ENCODE measurements at regions not wholly inside any gene's neighbourhood (a gene's known extent, or its start where the extent isn't known, plus 50 kb on each side); places are given as distances from the start of the nearest gene placed in this dataset.

GRCh38 chr1:213914392-213914791, 73.4 kb upstream of the PROX1 start:
- no peak overlapping the region for H3K4me3 ChIP-seq (ENCODE audit: low read depth, low read length)
- no peak for DNase-seq (ENCODE audit: low read depth)
- TF ChIP-seq CTCF (IDR thresholded peaks at IDR 0.05; ENCODE audit: insufficient read depth, low read depth, low read length, missing control alignments): no peak

- no peak overlapping the region for H3K4me3 ChIP-seq (ENCODE audit: low read depth, low read length)
- no peak for DNase-seq (ENCODE audit: low read depth)
- no peak for TF ChIP-seq CTCF (IDR thresholded peaks at IDR 0.05; ENCODE audit: insufficient read depth, low read depth, low read length, missing control alignments)
These were observed 66.5 kb upstream of the PROX1 start for GRCh38 chr1:213921311-213921710.

- DNase-seq (ENCODE audit: low read depth): no peak
- H3K4me3 ChIP-seq (ENCODE audit: low read depth, low read length): no peak overlapping the region
- no peak for TF ChIP-seq CTCF (IDR thresholded peaks at IDR 0.05; ENCODE audit: insufficient read depth, low read depth, low read length, missing control alignments)
These were observed 66.1 kb upstream of the PROX1 start for GRCh38 chr1:213921712-213922111.

GRCh38 chr1:213925531-213926182, 62.1 kb upstream of the PROX1 start:
- no peak for DNase-seq (ENCODE audit: low read depth)
- no peak overlapping the region for H3K4me3 ChIP-seq (ENCODE audit: low read depth, low read length)
- TF ChIP-seq CTCF (IDR thresholded peaks at IDR 0.05; ENCODE audit: insufficient read depth, low read depth, low read length, missing control alignments): no peak

GRCh38 chr1:213927846-213928245, 59.9 kb upstream of the PROX1 start:
- H3K4me3 ChIP-seq (ENCODE audit: low read depth, low read length): no peak overlapping the region
- DNase-seq (ENCODE audit: low read depth): no peak
- TF ChIP-seq CTCF (IDR thresholded peaks at IDR 0.05; ENCODE audit: insufficient read depth, low read depth, low read length, missing control alignments): no peak

- no peak for DNase-seq (ENCODE audit: low read depth)
- TF ChIP-seq CTCF (IDR thresholded peaks at IDR 0.05; ENCODE audit: insufficient read depth, low read depth, low read length, missing control alignments): no peak
- H3K4me3 ChIP-seq (ENCODE audit: low read depth, low read length): no peak overlapping the region
These were observed 58.4 kb upstream of the PROX1 start for GRCh38 chr1:213929398-213929797.

GRCh38 chr1:213931836-213932235, 55.9 kb upstream of the PROX1 start:
- H3K4me3 ChIP-seq (ENCODE audit: low read depth, low read length): no peak overlapping the region
- TF ChIP-seq CTCF (IDR thresholded peaks at IDR 0.05; ENCODE audit: insufficient read depth, low read depth, low read length, missing control alignments): no peak
- no peak for DNase-seq (ENCODE audit: low read depth)

Data from GM12865 (cell line).